Suprapubic skin (tissue), 3 donors: ENCODE measurements at regions not wholly inside any gene's neighbourhood (a gene's known extent, or its start where the extent isn't known, plus 50 kb on each side); places are given as distances from the start of the nearest gene placed in this dataset.

Source experiments
- EP300 ChIP-seq: sonication (generic); formaldehyde crosslinking; IDR thresholded peaks from one replicate; pipeline ENCODE4 v1.6.1; 2017; ENCODE audit warnings: antibody characterized with exemption
- TF ChIP-seq, protein P1 (sequence below), 2 donors: fragments of 200-600 bp in 1 of 2; fragments of 450-650 bp in 1 of 2; sonication (generic) in 1 of 2; IDR thresholded peaks; one replicate each; pipeline ENCODE4 v1.5.1; 2016 to 2019; ENCODE audit warnings: antibody characterized with exemption in 2 of 2, mild to moderate bottlenecking in 1 of 2, moderate library complexity in 1 of 2

DNA sequence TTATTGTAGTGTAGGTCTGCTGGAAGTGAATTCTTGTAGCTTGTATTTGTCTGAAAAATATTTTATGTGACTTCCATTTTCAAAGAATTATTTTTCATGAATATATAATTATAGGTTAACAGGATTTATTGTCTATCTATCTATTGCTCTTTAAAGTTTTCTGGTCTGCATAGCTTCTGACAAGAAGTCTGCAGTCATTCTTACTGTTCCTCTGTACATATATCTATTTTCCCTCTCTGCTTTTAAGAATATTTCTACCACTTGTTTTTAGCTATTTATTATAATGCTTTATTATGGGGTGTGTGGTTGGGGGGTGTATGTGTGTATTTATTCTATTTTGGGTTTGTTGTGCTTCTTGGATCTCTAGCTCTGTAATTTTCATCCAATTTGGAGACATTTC is 77.4 kb downstream of the ETS2 start:
- TF ChIP-seq, protein P1, sequence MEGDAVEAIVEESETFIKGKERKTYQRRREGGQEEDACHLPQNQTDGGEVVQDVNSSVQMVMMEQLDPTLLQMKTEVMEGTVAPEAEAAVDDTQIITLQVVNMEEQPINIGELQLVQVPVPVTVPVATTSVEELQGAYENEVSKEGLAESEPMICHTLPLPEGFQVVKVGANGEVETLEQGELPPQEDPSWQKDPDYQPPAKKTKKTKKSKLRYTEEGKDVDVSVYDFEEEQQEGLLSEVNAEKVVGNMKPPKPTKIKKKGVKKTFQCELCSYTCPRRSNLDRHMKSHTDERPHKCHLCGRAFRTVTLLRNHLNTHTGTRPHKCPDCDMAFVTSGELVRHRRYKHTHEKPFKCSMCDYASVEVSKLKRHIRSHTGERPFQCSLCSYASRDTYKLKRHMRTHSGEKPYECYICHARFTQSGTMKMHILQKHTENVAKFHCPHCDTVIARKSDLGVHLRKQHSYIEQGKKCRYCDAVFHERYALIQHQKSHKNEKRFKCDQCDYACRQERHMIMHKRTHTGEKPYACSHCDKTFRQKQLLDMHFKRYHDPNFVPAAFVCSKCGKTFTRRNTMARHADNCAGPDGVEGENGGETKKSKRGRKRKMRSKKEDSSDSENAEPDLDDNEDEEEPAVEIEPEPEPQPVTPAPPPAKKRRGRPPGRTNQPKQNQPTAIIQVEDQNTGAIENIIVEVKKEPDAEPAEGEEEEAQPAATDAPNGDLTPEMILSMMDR (IDR thresholded peaks at IDR 0.05), result no peak
- no peak for TF ChIP-seq EP300
